GM18867 (cell line): ENCODE measurements at regions not wholly inside any gene's neighbourhood (a gene's known extent, or its start where the extent isn't known, plus 50 kb on each side); places are given as distances from the start of the nearest gene placed in this dataset.

Experiments
- ATAC-seq: cut with Tn5 transposase; IDR thresholded peaks from one replicate; pipeline ENCODE4 v1.9.1; 2021; ENCODE audit warnings: mild to moderate bottlenecking, moderate library complexity; ENCODE audit not compliant: unreplicated experiment

DNA sequence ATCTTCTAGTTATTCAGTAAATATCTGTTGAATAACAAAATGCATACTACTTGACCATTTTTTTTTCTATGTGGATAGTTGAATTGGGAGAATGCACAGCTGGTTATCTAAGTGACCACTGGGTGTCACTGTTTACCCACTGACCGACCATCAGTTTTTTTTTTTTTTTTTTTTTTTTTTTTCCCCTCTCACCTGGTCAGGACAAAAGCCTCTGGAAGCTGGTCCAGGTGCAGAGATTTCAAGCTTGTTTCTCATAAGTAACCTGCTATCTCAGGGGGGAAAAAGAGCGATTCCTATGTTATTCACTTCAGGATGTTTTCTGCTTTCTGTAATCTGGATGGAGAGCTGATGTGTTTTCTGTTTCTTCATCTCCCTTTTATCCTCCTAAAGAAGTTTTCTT lies 256.0 kb downstream of the DCDC2C start:
- no peak for ATAC-seq

DNA sequence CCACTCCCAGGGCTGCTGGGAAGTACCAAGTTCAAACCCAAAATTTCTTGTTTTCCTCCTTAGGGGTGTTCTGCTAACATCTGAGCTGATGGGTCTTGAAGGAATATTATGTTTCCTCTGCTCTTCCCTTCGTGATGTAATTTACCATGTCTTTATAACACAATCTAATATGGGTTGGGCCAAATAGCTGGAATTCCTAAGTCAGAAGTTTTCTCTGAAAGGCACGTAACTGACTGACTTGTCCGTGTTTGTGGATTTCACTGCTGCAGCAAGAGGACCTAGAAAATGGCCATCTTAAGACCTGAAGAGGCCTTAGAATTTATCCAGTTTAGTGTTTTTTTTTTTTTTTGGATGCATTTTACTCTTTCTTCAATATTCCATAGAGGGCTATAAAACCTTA lies 256.7 kb downstream of the DCDC2C start:
- ATAC-seq = no peak

- ATAC-seq = no peak
Measured at GRCh38 chr2:3962719-3963118, 259.3 kb downstream of the DCDC2C start.

DNA sequence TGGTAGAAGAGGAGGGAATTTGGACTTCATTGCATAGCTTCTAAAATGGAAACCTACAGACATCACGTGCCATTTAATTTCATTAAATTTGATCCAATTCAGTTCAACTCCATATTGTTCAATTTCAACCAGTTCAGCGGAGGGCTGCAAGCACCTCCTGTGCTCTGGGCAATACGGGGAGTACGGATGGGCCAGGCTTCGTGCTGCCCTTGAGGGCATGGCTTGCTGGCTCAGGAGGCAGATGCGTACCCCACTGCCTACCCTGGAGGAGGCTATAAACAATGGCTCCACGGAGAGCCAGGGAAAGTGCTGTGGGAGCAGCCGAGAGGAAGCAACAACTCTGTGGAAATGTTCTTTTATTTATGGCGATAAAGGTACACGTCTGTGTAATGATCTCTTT lies 261.8 kb downstream of the DCDC2C start:
- ATAC-seq = no peak

- no peak for ATAC-seq
Measured at GRCh38 chr2:3965953-3966352, 262.6 kb downstream of the DCDC2C start.

DNA sequence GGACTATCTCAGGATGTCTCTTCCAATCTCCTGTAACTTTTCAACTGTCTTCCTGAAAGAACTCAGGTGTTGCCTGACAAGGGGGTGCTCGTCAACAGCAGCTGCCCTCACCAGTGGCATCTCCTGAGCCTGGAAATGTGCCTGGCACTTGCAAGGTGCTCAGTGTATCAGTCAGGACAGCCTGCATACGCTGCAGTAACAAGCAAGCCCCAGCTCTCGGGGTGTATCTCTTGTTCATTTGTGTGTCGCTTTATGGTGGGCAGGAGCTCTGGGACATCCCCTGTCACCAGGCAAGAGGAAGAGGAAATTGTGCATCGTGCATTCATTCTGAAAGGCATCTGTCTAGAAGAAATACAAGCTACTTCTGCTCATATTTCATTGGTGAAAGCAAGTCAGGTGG lies 263.1 kb downstream of the DCDC2C start:
- no peak for ATAC-seq

- no peak for ATAC-seq
Measured at GRCh38 chr2:3968736-3969135, 265.4 kb downstream of the DCDC2C start.

DNA sequence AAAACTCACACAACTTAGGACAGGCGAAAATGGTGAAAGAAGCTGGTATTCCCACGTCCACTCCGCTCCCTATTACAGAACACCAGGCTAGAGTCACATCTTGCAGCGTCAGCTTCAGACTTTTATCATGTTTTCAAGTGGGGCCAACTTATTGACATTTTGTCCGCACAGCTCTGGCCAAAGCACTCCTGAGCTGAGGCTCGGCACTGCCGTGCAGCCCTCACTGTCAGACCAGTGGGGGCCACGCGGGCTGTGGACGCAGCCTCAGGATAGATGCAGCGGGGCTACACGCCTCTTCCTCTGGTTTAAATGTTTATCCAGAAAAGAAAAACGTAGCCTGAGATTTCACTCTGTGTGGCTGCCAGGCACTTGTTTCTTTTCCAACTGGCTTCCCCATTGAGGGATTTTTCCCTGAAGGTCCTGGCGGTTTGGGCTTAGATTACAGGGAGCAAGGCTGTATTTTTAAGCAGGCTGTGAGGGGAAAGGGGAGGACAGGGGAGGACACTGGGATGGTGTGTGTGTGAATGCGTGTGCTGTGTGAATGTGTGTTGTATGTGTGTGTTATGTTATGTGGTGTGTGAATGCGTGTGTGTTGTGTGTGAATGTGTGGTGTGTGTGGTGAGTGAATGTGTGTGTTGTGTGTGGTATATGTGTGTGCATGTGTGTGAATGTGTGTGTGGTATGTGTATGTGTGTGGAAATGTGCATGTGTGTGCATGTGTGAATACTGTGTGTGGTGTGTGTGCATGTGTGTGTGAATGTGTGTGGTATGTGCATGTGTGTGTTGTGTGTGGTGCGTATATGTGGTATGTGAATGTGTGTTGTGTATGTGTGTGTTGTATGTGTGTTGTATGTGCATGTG lies 267.6 kb downstream of the DCDC2C start:
- no peak for ATAC-seq

GRCh38 chr2:3971652-3972192 lies 268.3 kb downstream of the DCDC2C start:
- no peak for ATAC-seq

GRCh38 chr2:3972377-3972776 lies 269.0 kb downstream of the DCDC2C start:
- no peak for ATAC-seq

GRCh38 chr2:3974765-3975164 lies 271.4 kb downstream of the DCDC2C start:
- ATAC-seq = no peak

GRCh38 chr2:3981446-3981987 lies 278.1 kb downstream of the DCDC2C start:
- ATAC-seq = no peak

GRCh38 chr2:3982160-3982559 lies 278.8 kb downstream of the DCDC2C start:
- ATAC-seq = no peak

DNA sequence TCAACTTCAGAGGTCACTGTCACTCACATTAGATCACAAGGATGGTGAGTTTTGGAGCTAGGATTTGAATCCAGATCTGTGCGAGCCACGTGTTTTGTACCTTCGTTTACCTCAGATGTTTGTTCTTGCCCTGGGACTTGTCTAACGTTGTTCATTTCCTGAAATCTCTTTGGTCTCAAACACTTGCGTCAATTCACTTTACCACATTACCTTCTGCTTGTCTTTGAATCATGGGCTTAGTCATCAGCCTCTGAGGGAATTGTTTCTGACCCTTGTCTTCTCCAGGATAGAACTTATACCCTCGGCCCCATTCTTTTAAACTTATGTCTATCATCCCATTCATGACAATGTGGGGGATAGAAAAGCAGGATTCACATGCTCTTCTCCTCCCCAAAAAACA lies 282.7 kb downstream of the DCDC2C start:
- no peak for ATAC-seq

DNA sequence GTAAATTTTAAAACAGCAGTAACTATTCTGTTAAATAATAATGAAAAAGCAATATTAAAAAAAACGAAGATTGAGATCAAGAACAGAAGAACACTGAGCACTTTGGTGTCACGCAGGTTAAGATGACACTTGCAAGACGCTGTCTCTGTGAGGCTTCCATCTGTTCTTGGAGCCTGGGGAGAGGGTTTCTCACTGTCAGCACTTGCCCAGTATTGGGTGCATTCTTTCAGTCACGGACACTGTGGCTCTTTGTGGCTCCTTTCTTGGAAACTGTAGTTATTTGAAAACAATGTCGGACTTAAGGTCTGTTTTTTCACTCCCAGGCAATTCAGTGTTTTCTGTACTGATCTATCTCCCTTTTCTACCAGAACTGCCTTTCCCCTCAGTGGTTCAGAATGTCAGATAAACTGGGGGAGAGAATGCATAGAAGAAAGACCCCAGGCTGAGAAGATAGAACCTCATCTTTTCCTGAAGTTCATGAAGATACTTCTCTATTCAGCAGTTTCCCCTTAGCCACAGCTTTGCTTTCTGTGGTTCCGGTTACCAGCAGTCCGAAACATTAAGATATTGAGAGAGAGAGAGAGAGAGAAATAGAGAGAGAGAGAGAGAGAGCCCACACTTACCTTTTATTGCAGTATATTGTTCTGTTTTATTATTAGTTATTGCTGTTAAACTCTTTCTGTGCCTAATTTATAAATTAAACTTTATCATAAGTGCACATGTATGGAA lies 283.3 kb downstream of the DCDC2C start:
- ATAC-seq = no peak

DNA sequence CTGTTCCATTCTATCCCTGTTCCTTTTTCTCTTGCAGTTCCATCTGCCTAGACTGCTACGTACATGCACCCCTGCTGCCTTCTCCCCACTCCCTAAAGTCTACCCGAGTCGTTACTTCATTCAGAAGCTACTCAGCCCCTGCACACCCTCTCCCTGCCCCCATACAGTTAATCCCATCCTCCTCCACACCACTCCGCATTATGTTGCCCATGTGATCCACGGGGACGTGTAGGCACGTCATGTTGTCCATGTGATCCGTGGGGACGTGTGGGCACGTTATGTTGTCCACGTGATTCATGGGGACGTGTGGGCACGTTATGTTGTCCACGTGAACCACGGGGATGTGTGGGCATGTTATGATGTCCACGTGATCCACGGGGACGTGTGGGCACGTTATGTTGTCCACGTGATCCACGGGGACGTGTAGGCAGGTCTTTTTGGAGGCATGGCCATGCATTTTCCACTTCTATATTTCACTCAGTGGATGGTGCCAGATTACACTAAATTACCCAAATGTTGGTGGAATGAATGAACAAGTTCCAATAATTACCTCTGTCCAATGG lies 299.5 kb downstream of the DCDC2C start:
- ATAC-seq = no peak

DNA sequence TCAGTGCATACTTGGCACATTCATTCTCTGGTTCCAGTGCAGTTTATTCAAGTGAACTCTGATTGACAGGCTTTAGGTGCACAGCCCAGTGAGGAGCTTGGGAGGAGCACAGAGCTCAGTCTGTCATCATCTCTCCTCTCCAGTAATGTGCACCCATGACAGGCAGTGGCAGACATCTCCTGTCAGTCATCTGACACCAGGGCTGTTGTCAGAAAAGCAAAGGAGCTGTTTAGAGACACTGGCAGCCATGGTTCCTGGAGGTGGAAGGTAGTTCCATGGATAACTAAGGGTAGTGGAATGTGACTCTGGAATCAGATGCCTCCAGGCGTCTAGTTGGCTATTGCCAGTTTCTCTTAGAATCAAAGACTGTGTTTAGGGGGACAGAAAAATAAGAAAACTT lies 308.8 kb downstream of the DCDC2C start:
- ATAC-seq = no peak

DNA sequence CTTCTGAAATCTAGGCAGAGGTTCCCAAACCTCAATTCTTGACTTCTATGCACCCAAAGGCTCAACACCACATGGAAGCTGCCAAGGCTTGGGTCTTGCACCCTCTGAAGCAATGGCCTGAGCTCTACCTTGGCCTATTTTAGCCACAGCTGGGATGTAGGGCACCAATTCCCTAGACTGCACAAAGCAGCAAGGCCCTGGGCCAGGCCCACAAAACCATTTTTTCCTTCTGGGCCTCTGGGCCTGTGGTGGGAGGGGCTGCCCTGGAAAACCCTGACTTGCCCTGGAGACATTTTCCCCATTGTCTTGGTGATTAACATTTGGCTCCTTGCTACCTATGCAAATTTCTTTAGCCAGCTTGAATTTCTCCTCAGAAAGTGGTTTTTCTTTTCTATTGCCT lies 315.2 kb downstream of the DCDC2C start:
- no peak for ATAC-seq

GRCh38 chr2:4020153-4020552 lies 316.8 kb downstream of the DCDC2C start:
- ATAC-seq = no peak

GRCh38 chr2:4020649-4021048 lies 317.3 kb downstream of the DCDC2C start:
- no peak for ATAC-seq

DNA sequence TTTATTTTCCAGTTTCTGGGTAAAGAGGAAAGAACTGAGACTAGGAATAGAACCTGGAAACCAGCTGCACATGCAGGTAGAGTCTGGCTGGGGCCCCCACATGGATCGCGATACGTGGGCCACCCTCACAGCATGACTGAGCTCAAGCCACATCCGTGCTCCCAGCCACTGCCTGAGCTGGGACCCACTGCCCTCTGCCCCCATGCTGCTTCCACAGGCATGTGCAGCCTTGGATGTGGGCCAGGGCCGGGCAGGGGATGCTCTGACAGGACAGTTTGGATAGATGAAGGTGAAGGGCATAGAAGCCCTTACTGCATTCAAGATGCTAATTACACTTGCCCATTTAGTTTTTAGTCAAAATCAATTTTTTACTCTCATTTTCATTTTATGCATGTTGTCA lies 321.2 kb downstream of the DCDC2C start:
- ATAC-seq = no peak
